NCI-H1417 treated with DMSO at 0.1 percent for 48 hours (cell line): ENCODE measurements at regions not wholly inside any gene's neighbourhood (a gene's known extent, or its start where the extent isn't known, plus 50 kb on each side); places are given as distances from the start of the nearest gene placed in this dataset.
A peak's percentile ranks its signal among the peaks of the same experiment; 100 is the strongest.

ENCODE experiments used
- DNase-seq: peaks from one replicate; lab custom pipeline; 2025; lab: John Stamatoyannopoulos, UW

GRCh38 chr11:127226949-127227348 lies 226.4 kb upstream of the KIRREL3 start:
- no peak for DNase-seq

- no peak for DNase-seq
These were observed 225.8 kb upstream of the KIRREL3 start for GRCh38 chr11:127226380-127226779.

GRCh38 chr11:127225619-127226018 lies 225.0 kb upstream of the KIRREL3 start:
- DNase-seq = no peak

- no peak for DNase-seq
These were observed 223.7 kb upstream of the KIRREL3 start for GRCh38 chr11:127224276-127224675.

DNA sequence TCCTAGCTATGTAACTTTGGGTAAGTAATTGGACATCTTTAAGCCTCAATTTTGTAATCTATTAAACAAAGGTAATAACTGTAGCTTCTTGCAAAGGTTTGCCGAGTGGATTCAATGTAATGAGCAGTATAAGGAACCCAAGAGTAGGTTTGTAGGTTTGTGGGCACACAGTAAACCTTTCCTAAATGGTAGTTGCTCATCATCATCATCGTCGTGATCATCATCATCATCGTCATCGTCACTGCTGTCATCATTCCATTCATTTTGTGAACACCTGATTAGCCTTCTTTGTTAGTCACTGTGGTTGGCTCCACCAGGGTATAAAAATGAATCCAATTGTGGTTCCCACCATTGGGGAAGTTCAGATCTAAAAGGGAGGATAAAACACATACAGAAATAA lies 223.1 kb upstream of the KIRREL3 start:
- no peak for DNase-seq

DNA sequence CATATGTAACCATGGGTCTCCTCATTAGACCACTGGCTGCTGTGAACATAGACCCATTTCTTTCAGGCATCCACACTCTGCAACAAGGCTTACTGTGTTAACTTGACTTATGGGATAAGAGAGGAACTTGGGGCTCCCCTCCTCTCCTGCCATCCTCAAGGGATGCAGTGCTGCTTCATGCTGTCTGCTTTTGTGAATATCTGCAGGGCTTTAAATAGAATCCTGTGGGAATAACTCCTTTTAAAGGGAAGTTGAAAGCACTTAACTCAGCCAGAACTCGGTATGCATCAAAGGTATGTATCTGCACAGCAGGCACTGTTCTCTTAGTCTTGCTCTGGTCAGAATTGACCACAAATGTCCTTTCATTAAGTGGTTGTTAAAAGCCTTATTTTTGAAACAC lies 222.5 kb upstream of the KIRREL3 start:
- no peak for DNase-seq

DNA sequence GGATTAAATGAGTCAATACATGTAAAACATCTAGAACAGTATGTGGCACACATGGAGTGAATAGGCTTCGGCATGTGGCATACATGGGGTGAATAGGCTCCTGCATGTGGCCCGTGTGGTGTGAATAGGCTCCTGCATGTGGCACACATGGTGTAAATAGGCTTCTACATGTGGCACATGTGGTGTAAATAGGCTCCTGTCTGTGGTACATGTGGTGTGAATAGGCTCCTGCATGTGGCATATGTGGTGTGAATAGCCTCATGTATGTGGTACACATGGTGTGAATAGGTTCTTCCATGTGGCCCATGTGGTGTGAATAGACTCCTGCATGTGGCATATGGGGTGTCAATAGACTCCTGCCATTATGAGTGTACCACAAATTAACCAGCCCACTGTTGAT lies 219.1 kb upstream of the KIRREL3 start:
- DNase-seq = no peak

DNA sequence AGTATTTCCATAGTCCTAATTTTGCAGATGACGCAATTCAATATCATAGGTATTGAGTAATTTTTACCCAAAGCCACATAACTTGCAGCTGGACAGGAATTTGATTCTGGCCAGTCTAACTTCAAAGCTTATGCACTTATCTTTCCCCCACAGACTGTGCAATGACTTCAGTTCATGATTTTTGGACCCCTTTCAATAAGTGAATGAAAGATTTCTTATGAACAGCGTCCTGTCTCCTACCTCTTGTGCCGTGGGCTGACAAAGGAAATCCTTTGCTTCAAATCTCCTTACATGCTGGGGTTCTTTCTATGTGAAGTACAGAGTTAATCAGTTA lies 217.7 kb upstream of the KIRREL3 start:
- no peak for DNase-seq

GRCh38 chr11:127217452-127218274 lies 217.1 kb upstream of the KIRREL3 start:
- DNase-seq = no peak

- no peak for DNase-seq
These were observed 205.2 kb upstream of the KIRREL3 start for GRCh38 chr11:127205688-127206217.

GRCh38 chr11:127203490-127203889 lies 202.9 kb upstream of the KIRREL3 start:
- DNase-seq = no peak

GRCh38 chr11:127202105-127202504 lies 201.5 kb upstream of the KIRREL3 start:
- no peak for DNase-seq

DNA sequence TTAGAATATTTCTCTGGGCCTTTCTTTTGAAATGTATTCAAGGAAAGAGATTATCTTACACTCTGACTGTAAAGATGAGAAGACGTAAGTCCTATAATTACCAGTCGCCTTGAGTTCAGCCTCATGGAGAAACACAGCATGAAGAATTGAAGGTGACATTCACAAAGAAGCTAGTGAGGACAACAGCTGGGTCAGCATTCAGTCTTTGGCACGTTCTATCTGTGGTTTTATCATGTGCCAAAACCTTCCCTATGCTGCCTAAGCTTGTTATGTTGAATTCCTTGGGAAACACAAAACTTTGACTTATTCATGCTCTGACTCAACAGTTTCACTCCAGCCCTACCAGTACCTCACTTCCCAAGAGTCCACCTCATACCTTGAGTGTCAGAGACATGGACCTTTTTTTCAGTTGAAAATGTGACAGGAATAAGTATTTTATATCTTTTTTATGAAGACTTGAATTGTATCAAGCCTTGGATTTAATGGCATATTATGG lies 198.8 kb upstream of the KIRREL3 start:
- no peak for DNase-seq

DNA sequence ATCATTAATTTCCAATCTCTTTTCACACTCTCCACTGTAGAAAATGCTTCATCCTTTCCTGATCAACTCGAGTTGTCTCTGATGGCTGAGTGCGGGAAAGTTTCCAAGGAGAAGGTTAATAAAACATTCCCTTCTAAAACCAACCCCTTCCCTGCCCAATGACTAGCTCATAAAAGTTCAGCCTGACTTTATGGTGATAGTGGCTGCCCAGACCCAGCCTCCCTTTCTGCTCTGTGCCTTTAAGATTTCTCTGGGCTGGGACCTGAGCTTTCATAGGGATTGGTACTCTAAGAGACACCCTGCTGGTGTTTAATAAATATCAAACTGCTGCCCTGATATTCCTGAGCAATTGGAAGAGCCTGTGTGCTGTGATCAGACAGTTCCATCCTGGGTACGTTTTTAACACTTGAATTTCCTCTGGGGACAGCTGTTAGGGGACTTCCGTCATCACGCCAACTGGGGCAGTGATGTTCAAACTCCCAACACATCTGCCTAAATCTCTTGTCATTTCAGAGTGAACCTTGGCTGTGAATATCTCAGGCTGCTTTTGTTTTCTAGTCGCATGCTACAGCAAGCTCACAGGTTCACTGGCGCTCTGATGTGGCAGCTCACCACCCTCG lies 195.0 kb upstream of the KIRREL3 start:
- DNase-seq = no peak

- no peak for DNase-seq
These were observed 194.0 kb upstream of the KIRREL3 start for GRCh38 chr11:127194521-127194920.

GRCh38 chr11:127193950-127194349 lies 193.4 kb upstream of the KIRREL3 start:
- no peak for DNase-seq

- no peak for DNase-seq
These were observed 191.1 kb upstream of the KIRREL3 start for GRCh38 chr11:127191689-127192088.

DNA sequence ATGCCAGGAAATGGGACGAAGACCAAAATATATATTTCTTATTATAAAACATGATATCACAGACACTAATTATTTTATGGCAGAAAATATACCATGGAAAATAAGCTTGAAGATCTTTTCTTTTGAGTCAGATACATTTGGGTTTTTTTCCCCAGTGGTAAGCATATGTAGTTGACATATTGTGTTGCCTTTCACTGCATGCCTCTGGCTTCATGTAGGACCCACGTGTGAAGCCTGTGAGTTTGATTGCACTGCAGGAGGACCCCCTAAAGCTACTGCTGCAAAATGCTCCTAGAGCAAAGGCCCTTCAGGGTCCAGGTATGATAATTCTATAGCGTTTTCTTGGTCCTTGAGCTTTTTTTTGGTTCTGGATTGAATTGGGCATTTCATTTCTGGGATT lies 190.7 kb upstream of the KIRREL3 start:
- DNase-seq = no peak

DNA sequence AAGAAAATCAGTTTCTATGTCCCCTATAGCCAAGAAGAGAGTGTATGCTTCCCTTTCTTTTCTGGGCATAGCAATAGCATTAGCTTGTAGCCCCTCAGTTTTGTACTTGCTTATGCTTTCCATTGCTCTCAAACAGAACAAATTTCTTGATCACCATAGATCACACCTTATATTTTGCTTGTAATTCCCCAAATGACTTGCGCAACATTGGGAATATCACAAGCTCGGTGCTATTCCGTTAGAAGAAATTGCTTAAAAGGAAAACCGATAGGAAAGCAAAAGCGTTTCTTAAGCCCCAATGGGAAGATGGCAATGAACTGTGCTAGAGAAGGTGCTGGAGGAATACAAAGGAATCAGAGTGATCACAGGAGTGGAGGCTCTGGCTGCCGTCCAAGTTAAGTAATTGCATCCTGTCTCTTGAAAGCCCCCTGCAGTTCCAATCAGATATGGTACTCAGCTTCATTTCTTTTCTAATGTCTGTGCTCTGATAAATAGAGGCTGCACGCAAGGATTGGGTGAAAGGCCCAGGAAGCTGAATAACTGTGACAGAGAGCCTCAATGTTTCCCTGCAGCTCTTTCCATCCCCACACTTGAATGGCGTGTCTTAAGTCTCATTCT lies 182.1 kb upstream of the KIRREL3 start:
- peak; percentile 54 for DNase-seq

GRCh38 chr11:127157225-127157624 lies 156.7 kb upstream of the KIRREL3 start:
- no peak for DNase-seq

DNA sequence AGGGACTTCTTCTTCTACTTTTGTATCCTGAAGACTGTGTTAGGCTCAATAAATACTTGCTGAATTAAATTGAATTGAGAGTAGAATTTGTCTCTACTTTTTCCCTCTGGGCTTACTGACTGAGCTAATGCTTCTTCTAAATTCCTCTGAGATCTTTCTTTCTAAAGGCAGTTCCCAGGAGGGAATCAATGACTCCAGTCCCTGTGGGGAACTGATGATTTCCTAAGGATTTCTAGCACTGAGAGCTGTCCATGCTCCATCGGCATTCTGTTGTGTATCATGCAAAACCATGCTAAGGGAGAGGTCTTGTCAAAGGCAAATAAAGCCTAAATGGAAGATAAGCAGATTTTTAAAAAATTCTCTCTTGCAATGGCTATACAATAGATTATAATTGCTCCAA lies 148.8 kb upstream of the KIRREL3 start:
- no peak for DNase-seq

- no peak for DNase-seq
These were observed 142.7 kb upstream of the KIRREL3 start for GRCh38 chr11:127143251-127143650.

- no peak for DNase-seq
These were observed 138.0 kb upstream of the KIRREL3 start for GRCh38 chr11:127138613-127139012.
